ENCODE measurements at regions not wholly inside any gene's neighbourhood (a gene's known extent, or its start where the extent isn't known, plus 50 kb on each side); places are given as distances from the start of the nearest gene placed in this dataset.
"Not testable (repeated sequence)": the region's sequence is repeated elsewhere in the genome, so short reads cannot be mapped to it uniquely, and the experiment has no call there.

DNA sequence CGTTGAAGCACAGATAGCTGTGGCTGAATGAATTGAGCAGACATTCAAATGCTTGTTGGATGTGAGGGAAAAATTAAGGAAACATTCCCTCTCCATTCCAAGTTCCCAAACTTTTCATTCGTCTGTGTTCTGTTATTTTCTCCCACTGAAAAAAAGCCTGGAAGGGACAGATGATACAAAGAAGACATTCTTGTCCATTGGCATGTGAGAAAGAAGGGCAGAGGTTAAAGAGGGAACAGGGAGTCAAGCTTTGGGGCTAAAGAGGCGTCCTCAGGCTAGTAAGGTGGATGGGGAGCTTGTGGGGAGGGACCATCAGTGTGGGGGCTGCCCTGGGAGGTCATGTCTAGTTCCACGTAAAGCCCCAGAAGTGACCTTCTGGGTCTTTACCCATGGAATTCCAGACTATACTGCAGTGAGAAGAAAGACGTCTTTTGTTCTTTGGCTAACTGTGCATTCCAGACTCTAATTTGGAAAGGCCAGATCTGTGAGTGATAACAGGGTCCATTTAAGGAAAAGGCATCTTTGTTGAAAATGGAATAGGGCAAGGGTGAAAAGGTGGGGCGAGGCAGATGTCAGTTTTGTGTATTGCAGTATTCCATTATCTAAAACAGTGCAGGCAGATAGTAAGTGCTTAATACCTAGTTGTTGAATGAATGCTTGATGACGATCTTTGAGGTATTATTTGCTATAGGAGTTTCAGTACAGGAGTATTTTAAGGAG, 117.5 kb downstream of the SOX4 start:
- no peak for DNase-seq

- DNase-seq, result no peak
These were observed 118.7 kb downstream of the SOX4 start for GRCh38 chr6:21712213-21712612.

GRCh38 chr6:21713481-21713880, 119.9 kb downstream of the SOX4 start:
- no peak for DNase-seq

- DNase-seq, result no peak
These were observed 121.6 kb downstream of the SOX4 start for GRCh38 chr6:21715180-21715579.

DNA sequence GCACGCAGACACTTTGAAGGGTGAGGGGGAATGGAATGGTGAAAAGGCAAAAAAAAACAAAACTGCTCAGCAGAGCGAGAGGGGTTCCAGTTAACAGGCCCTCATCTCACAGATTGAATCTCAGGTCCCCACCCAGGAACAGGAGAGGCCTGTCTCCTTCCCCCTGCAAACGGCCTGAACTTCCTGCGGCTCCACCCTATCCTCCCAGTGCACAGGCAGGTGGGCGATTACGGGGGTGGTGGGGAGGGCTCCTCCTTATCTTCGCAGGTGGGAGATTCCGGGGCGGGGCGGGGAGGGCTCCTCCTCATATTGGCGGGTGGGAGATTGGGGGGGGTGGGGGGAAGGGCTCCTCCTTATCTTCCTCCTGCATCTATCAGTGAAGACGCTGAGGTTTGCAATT, 129.0 kb downstream of the SOX4 start:
- DNase-seq, result no peak

GRCh38 chr6:21726676-21727075, 133.1 kb downstream of the SOX4 start:
- DNase-seq, result no peak

- DNase-seq, result no peak
These were observed 134.6 kb downstream of the SOX4 start for GRCh38 chr6:21728141-21728540.

DNA sequence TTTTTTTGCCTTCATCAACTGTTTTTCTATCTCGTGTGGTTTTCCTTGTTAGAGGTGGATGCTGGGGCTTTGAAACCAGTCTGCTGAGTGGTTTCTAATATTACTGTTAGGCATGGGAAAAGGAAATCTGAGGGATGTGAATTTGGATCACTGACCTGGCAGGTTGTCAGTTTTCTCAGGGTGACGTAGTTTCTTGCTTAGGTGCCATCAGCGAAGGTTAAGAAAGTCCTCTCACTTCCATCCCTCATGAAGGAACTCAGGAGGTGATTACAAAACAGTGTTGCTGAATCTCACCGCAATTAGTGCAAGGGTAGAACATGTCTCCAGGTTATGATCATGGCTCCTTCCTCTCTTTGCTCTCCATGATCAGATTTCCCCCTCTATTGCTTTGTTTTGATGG, 135.9 kb downstream of the SOX4 start:
- no peak for DNase-seq

- no peak for DNase-seq
These were observed 137.0 kb downstream of the SOX4 start for GRCh38 chr6:21730533-21730932.

GRCh38 chr6:21731411-21732031, 138.0 kb downstream of the SOX4 start:
- no peak for DNase-seq

DNA sequence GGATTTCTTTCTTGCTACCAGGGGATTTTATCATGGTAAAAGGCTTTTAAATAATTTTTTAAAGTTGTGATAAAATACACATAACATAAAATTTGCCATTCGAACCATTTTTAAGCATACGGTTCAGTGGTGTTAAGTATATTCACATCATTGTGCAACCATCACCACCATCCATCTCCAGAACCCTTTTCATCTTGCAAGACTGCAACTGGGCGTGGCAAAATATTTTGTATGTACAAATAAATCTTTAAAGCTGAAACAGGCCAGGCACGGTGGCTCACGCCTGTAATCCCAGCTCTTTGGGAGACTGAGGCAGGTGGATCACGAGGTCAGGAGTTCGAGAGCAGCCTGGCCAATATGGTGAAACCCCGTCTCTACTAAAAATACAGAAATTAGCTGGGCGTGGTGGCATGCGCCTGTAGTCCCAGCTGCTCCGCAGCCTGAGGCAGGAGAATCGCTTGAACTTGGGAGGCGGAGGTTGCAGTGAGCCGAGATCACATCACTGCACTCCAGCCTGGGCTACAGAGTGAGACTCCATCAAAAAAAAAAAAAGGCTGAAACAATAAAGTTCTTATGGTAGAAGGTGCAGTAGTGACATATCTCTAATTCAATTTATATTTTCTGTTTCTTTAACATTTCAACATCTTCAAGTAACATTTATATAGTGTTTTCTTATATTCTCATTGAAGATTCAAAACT, 138.6 kb downstream of the SOX4 start:
- not testable (repeated sequence) for DNase-seq

DNA sequence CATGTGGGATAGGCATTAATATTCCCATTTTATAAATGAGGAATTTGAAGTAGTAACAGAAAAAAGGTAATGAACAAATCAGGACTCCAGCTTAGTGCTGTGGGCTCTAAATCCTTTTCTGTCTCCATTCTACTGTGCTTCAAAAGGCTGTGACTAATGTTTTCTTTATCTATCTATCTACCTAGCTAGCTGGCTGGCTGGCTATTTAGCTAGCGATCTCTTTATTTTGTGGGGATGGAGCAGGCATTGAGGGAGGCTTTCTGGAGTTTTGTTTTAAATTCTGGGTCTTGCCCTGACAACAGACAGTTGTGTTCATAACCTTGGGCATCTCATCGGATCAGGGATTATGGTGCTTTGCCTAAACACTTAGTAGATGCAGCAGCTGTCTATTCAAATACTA, 139.2 kb downstream of the SOX4 start:
- no peak for DNase-seq

DNA sequence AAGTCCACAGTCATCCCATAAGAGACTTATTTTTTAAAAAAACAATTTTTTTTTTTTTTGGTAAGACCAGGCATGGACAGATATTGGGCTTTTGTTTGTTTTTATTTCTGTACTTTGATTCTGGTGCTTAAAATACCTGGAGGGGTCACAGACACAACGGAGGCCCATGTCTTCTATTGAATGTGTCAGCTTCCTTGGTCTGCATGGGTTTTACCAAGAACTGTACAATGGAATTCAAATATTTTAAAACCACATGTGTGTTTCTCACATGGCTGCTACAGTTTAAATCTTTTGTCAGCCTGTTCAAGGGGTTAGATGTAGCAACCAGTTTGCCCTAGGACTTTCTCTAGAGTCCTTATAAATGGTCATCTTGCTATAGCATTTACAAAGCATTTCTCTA, 139.8 kb downstream of the SOX4 start:
- no peak for DNase-seq

- no peak for DNase-seq
These were observed 140.7 kb downstream of the SOX4 start for GRCh38 chr6:21734204-21734603.

GRCh38 chr6:21738180-21739094, 144.9 kb downstream of the SOX4 start:
- DNase-seq, result no peak

- no peak for DNase-seq
These were observed 145.7 kb downstream of the SOX4 start for GRCh38 chr6:21739241-21739640.

GRCh38 chr6:21739838-21740237, 146.3 kb downstream of the SOX4 start:
- no peak for DNase-seq

GRCh38 chr6:21740376-21741124, 147.0 kb downstream of the SOX4 start:
- DNase-seq, result no peak

DNA sequence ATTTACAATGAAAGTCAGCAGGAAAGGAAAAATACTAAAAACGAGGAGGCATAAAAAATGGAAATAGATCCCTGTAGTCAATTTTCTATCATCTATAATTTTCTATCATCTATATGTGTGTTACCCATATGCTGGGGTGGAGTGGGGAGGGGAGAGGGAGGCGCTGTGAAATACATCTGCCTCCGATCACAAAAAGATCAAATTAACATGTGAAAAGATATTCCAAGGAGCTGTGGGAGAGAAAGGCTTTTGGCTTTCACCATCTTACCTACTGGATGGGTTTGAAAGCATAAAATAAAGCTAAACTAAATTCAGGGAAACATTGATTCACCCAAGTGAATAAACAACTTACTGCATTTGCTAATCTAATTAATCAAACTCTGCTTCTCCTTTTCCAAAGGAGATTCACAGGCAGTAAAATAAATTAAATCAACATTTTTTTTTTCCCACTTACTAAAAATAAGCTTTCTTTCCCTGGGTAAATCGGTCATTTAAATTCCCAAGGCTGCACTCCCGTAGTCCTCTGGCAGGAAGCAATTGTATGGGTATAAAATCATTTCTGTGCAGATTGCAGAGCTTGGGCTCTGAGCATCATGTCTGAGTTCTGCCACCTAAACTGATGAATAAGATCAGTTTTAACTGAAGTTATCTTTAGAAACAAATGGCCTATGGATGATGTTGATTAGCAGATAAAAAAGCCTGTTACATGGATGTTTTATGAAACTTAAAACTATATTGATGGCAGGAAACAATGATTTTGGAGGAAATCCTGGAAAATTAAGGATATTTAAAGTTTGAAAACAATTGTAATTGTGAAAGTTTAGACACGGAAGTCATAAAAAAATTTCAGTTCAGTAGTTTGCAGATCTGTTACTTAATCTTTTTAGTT, 147.9 kb downstream of the SOX4 start:
- no peak for DNase-seq

DNA sequence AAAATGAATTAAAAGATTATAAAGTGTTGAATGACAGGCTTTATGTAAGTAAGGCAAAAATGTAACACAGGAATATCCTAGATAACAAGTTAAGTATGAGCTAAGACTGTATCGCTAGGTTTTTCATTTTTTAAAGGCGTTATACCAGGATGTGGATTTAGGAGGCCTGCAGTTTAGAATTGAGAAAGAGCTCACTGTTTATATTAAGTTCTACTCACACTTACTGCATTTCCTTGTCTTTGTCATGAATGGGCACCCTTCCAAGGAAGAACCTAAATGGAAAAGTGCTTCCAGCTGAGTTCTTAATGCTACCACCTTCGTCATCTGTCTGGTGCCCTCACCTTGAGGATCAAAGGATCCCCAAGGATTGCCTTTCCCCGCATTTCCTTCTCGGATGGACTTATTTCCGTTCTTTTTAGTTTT, 148.7 kb downstream of the SOX4 start:
- DNase-seq, result no peak

GRCh38 chr6:21744331-21744730, 150.8 kb downstream of the SOX4 start:
- no peak for DNase-seq
